Skeletal muscle satellite cell (primary cell): ENCODE measurements at regions not wholly inside any gene's neighbourhood (a gene's known extent, or its start where the extent isn't known, plus 50 kb on each side); places are given as distances from the start of the nearest gene placed in this dataset.

ENCODE experiments used
- H3K27me3 ChIP-seq: 2 replicates; pipeline ENCODE4 v1.7.0; 2013; ENCODE audit warnings: low read length; ENCODE audit not compliant: control insufficient read depth, insufficient read depth
- H3K36me3 ChIP-seq: 2 replicates; pipeline ENCODE4 v1.7.0; 2013; ENCODE audit warnings: mild to moderate bottlenecking, control low read depth, low read length; ENCODE audit not compliant: insufficient read depth
- H3K4me1 ChIP-seq: 2 replicates; pipeline ENCODE4 v1.7.0; 2013; ENCODE audit warnings: low read length; ENCODE audit not compliant: control insufficient read depth, insufficient read depth
- H3K4me2 ChIP-seq: 2 replicates; pipeline ENCODE4 v1.7.0; 2013; ENCODE audit warnings: mild to moderate bottlenecking, low read length
- H3K4me3 ChIP-seq: 2 replicates; pipeline ENCODE4 v1.7.0; 2013; ENCODE audit warnings: low read length
- H3K9ac ChIP-seq: 2 replicates; pipeline ENCODE4 v1.7.0; 2013; ENCODE audit warnings: mild to moderate bottlenecking, low read depth, low read length, moderate library complexity
- H3K9me3 ChIP-seq: replicated peaks from 2 replicates; pipeline ENCODE4 v1.7.0; 2013; ENCODE audit warnings: mild to moderate bottlenecking, control low read depth, low read length

DNA sequence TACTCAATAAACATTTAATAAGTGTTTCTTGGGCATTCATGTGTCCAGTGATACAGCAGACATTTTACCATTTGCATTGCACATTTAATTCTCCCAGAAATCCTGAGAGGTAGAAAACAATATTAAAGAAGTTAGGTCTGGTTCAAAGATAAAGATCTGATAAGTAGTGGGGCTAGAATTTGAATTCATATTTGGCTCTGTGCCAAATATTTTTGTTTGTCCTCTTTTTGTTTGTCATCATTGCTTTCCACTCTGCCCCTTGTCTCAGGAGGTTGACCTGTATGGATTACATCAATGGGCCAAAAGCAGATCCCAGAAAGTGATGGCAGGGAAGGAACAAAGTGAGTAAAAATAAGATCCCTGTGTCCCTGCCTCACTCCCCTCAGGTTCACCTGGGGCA lies 441.9 kb upstream of the PKDCC start:
- no peaks in the 10 kb centered on the region for H3K9me3 ChIP-seq
- H3K4me2 ChIP-seq = no peak overlapping the region
- no peak overlapping the region for H3K9ac ChIP-seq
- H3K4me1 ChIP-seq = peaks cover 11% of the 10 kb centered on the region
- no peaks in the 10 kb centered on the region for H3K27me3 ChIP-seq
- H3K4me3 ChIP-seq = no peak overlapping the region
- H3K36me3 ChIP-seq = no peaks in the 10 kb centered on the region

DNA sequence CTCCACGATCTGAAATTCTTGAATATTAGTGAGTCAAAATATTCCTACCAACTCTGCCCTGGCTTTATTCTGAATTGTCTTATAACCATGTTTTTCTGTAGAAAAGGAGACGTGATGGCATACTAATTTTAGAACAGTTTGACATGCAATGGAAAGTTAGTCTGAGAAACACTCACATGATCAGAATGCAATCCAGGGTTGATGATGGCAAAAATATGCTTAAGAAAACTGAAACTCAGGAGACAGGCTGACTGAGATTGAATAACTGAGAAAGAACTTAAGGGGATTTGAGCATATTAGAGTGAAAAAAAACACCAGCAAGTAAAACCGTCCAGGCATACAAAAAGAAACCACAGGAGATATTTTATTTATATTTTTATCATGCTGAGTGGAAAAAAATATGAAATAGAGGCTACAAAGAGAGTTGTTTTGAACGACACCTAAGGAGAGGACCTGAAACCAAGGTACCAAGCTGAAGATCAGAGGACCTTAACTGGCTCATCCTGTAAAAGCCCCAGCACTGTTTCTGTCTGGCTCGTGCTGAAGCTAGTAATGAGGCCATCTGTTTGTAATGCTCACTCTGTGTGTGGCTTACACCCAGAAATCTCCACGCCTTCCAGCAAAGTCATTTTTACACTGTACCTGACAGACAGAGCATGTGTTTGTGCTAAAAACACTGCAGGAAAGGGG lies 437.2 kb upstream of the PKDCC start:
- H3K9me3 ChIP-seq = no peaks in the 10 kb centered on the region
- no peaks in the 10 kb centered on the region for H3K27me3 ChIP-seq
- H3K4me3 ChIP-seq = peak overlapping the region; percentile 49
- peak overlapping the region; percentile 79 for H3K9ac ChIP-seq
- no peaks in the 10 kb centered on the region for H3K36me3 ChIP-seq
- H3K4me2 ChIP-seq = peak overlapping the region; percentile 75
- H3K4me1 ChIP-seq = peaks cover 15% of the 10 kb centered on the region

DNA sequence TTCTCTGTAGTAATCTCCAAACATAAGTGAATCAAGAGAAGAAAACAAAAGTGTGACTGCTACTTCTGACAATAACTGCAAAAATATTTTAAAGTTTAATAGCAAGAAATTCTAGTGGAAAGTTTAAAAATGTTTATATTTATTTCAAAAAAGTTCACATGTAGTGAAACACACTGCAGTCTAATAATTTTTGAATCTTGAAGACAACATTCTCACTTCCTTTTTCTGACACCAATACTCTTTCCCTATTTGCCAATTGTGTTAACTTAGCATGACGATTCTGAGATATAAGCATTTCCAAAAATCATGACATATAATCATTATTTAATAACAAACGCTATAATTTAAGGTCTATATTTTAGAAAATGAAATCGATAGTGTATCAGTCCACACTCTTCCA lies 429.1 kb upstream of the PKDCC start:
- Histone ChIP-seq H3K27me3 (no peaks in the 10 kb centered on the region), H3K4me3 (no peak overlapping the region), H3K9ac (no peak overlapping the region), H3K4me1 (no peaks in the 10 kb centered on the region), H3K36me3 (no peaks in the 10 kb centered on the region), H3K9me3 (no peaks in the 10 kb centered on the region), H3K4me2 (no peak overlapping the region)

DNA sequence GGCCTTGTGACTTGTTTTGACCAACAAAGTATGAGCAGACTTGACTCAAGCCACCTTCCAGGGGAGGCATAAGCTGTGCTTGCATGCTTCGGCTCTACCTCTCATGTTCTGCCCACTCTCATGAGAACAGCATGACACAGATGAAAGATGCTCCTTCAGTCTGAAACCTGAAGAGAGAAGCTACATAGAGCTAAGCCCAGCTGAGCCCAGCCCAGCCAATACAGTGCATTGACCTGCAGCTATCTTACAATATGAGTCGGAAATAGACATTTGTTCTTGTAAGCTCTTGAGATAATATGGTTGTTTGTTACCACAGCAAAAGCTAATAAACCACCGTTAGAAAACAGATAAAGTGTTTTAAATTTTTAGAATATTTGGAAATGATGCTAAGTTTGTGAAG lies 426.7 kb upstream of the PKDCC start:
- Histone ChIP-seq H3K4me3 (no peak overlapping the region), H3K9me3 (no peaks in the 10 kb centered on the region), H3K9ac (no peak overlapping the region)

DNA sequence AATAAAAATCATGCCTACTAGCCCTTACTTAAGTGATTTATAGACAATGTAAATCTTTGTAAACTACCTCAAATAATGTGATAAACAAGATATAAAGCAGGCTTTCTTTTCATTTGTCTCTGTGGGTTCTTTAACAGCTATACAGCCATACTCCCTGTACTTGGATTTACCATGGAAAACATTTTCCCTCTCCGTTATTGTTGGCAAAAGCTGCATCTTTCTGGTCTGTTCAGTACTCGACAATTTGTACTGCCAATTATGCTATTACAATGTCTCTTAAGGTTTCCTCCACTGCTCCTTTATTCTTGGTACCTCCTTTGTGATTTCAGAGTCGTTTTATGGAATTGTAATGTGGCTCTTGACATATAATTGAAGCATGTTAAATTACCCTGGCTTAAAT lies 426.3 kb upstream of the PKDCC start:
- no peak overlapping the region for H3K4me3 ChIP-seq
- no peaks in the 10 kb centered on the region for H3K4me1 ChIP-seq
- no peak overlapping the region for H3K9ac ChIP-seq
- no peak overlapping the region for H3K4me2 ChIP-seq
- H3K36me3 ChIP-seq = no peaks in the 10 kb centered on the region
- peaks cover 3% of the 10 kb centered on the region for H3K27me3 ChIP-seq
- H3K9me3 ChIP-seq = no peaks in the 10 kb centered on the region

More for the DNA sequence above, 426.7 kb upstream of the PKDCC start:
- H3K36me3 ChIP-seq = no peaks in the 10 kb centered on the region
- no peak overlapping the region for H3K4me2 ChIP-seq
- H3K4me1 ChIP-seq = no peaks in the 10 kb centered on the region
- H3K27me3 ChIP-seq = peaks cover 3% of the 10 kb centered on the region

DNA sequence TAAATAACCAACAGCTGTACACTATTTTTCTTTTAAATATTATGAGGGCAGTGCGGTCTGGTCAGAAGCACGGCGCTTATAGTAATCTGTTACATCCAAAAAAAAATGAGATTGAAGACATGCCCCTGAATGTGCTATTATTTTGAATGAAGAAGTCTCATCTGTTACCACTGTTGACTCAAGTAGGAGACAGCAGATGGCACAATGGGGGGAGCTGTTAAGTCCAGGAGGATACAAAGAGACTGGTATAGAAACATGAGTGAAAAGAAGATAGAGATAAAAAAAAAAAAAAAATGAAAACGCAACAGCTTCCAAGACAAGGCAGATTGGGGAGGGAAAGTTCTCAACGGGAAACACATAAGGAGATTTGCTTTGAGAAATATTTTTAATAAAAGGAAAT lies 425.5 kb upstream of the PKDCC start:
- H3K9me3 ChIP-seq = no peaks in the 10 kb centered on the region
- no peak overlapping the region for H3K9ac ChIP-seq
- H3K27me3 ChIP-seq = peaks cover 3% of the 10 kb centered on the region
- no peaks in the 10 kb centered on the region for H3K4me1 ChIP-seq
- H3K4me3 ChIP-seq = no peak overlapping the region
- no peak overlapping the region for H3K4me2 ChIP-seq
- H3K36me3 ChIP-seq = no peaks in the 10 kb centered on the region

DNA sequence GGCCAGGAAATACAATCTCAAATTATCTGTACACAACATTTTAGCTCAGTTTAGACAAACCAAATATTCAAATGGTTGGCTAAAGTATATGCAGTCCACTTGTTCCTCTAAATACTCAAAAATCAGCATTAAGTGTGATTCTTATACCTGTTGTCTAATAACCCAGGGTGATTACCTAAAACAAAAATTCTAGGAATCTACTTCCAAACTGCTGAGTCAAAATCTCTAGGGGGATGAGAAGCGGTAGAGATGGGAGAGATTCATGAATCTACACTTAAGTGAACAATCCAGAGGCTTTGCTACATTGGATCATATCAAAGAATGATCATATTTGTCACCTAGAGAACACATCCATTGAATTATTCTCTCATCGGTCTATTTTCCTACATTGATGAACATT lies 420.9 kb upstream of the PKDCC start:
- no peaks in the 10 kb centered on the region for H3K36me3 ChIP-seq

DNA sequence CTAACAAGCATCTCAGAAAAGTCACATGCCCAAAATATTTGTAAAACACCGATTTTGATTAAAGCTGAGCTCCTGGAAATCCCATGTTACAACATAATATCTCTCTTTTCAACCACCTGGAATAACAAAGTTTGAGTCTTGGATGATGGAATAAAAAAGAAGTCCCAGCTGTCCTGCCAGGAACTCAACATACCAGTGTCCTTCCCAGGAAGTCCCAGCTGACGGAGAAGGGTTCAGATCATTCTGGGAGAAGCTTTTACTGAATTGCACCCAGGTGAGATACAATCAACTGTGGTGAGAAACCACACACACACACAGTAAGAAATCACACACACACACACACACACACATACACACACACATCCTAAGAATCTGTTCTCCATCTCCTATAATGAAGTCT lies 413.1 kb upstream of the PKDCC start:
- Histone ChIP-seq H3K4me3 (no peak overlapping the region), H3K9ac (no peak overlapping the region), H3K4me1 (no peaks in the 10 kb centered on the region), H3K36me3 (no peaks in the 10 kb centered on the region), H3K4me2 (no peak overlapping the region), H3K9me3 (no peaks in the 10 kb centered on the region), H3K27me3 (peaks cover 3% of the 10 kb centered on the region)

More for the DNA sequence above, 420.9 kb upstream of the PKDCC start:
- Histone ChIP-seq H3K4me3 (no peak overlapping the region), H3K9ac (no peak overlapping the region), H3K9me3 (no peaks in the 10 kb centered on the region), H3K4me2 (no peak overlapping the region), H3K27me3 (peaks cover 3% of the 10 kb centered on the region), H3K4me1 (no peaks in the 10 kb centered on the region)

DNA sequence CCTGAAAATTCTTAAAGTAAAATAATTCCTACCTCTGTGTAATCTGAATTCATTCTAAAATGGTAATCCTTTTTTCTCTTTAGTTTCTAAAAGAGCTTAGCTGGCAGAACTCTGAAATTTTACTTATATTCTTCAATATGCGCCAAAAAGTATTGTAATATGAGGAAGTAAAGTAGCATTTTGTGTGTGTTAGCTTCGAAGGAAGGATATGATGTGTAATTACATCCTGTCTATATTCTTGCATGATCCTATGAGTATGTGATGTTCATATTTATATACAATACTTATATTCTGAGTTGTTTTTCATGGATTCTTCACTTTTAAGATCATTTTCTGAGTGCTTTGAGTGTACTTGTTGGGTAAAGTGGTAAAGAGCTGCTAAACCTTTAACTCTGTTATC lies 402.9 kb upstream of the PKDCC start:
- Histone ChIP-seq H3K36me3 (no peaks in the 10 kb centered on the region), H3K9me3 (no peaks in the 10 kb centered on the region), H3K4me2 (no peak overlapping the region), H3K4me1 (peaks cover 8% of the 10 kb centered on the region), H3K27me3 (no peaks in the 10 kb centered on the region), H3K4me3 (no peak overlapping the region), H3K9ac (no peak overlapping the region)

DNA sequence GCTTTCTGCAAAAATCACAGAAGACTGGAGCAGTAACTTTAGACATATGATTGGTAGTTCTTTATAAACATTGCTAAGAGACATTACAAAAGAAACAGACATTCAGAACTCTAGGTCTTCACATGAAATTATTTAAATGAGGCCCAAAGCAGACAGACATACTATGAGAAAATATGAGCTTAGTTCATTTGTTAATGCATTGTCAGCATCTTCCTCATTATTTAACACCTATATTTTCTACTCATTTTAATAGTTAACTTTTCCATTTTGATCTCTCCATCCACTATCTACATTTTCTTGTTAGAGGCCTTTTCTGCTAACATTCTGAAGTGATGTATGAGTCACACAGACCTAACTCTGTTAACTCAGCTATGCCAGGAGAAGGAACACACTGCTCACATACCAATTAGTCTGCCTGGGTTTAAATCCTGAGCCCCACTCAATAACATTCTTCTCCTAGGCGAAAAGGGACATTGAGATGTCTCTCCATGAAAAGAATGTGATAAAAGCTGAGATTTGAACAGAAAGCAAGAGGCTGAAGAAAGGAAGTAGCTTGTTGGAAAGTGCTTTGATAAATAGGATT lies 400.3 kb upstream of the PKDCC start:
- Histone ChIP-seq H3K9ac (no peak overlapping the region), H3K9me3 (no peaks in the 10 kb centered on the region), H3K27me3 (no peaks in the 10 kb centered on the region), H3K4me2 (no peak overlapping the region), H3K36me3 (no peaks in the 10 kb centered on the region), H3K4me3 (no peak overlapping the region), H3K4me1 (peaks cover 8% of the 10 kb centered on the region)

DNA sequence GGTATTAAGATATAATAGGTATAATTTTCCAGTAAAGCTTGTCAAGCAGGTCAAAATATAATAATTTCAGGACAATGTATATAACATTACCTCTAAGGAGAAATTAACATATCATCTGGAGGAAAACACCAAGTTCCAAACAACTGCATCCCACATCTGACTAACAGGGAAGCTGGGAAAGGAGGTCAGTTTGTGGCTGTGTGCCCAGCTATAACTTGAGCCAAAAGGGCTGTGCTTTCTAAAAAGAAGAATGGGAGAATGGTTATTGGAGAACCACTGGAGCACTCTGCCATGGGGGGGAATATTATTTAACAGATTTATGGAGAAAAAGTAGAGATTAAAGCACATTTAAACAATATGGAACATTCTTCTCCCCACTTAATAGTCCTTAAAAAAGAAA lies 390.6 kb upstream of the PKDCC start:
- H3K9ac ChIP-seq = no peak overlapping the region
- no peaks in the 10 kb centered on the region for H3K9me3 ChIP-seq
- no peak overlapping the region for H3K4me2 ChIP-seq
- H3K4me3 ChIP-seq = no peak overlapping the region
- H3K4me1 ChIP-seq = no peaks in the 10 kb centered on the region
- no peaks in the 10 kb centered on the region for H3K27me3 ChIP-seq
- no peaks in the 10 kb centered on the region for H3K36me3 ChIP-seq

DNA sequence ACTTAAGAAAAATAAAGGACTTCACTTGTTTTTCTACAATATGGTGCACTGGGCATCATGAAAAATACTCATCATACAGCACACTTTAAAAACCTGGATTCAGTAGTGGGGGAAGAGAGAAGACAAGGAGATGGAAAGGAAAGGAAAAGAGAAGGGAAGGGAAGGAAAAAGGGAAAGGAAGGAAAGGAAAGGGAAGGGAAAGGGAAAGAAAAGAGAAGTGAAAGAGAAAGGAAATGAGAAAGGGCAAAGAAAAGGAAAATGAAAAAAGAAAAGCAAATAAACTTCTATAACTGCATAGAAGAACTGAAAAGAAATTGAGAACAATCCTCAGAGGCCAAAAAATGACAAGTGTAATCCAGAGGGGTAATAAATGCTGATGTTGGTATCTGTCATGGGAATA lies 388.1 kb upstream of the PKDCC start:
- no peaks in the 10 kb centered on the region for H3K4me1 ChIP-seq
- H3K27me3 ChIP-seq = no peaks in the 10 kb centered on the region
- no peak overlapping the region for H3K4me3 ChIP-seq
- no peaks in the 10 kb centered on the region for H3K36me3 ChIP-seq
- H3K9me3 ChIP-seq = no peaks in the 10 kb centered on the region
- H3K4me2 ChIP-seq = no peak overlapping the region
- no peak overlapping the region for H3K9ac ChIP-seq
